Inferior parietal cortex (tissue), 1 donor: ENCODE measurements at regions not wholly inside any gene's neighbourhood (a gene's known extent, or its start where the extent isn't known, plus 50 kb on each side); places are given as distances from the start of the nearest gene placed in this dataset.
"Not testable (repeated sequence)": the region's sequence is repeated elsewhere in the genome, so short reads cannot be mapped to it uniquely, and the experiment has no call there.

ENCODE experiments used
- DNase-seq: peaks from one replicate; pipeline ENCODE4 v3.0.0-alpha.2; 2016; ENCODE audit errors: extremely low spot score

DNA sequence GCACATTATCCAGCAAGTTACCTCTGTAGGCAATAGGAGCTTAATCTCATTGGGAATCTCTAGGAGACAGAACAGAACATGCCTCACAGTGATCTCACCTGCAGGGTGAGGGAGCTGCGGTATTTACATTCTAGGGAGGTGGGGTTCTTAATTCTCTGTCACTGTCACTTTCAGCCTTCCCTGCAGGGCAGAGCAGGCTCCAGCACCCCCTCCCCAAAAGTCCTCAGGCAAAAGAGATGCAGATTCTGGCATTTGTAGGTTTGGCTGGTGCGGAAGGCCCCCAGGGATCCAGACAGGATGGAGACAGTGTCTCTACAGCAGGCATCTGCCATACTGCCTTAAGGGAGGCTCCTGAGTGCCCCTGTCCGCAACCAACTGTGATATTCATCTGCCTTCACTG, 166.4 kb upstream of the ATP6AP2 start:
- no peak for DNase-seq

- no peak for DNase-seq
Measured at GRCh38 chrX:40411340-40412111, 169.2 kb upstream of the ATP6AP2 start.

GRCh38 chrX:40410859-40411258, 169.9 kb upstream of the ATP6AP2 start:
- no peak for DNase-seq

DNA sequence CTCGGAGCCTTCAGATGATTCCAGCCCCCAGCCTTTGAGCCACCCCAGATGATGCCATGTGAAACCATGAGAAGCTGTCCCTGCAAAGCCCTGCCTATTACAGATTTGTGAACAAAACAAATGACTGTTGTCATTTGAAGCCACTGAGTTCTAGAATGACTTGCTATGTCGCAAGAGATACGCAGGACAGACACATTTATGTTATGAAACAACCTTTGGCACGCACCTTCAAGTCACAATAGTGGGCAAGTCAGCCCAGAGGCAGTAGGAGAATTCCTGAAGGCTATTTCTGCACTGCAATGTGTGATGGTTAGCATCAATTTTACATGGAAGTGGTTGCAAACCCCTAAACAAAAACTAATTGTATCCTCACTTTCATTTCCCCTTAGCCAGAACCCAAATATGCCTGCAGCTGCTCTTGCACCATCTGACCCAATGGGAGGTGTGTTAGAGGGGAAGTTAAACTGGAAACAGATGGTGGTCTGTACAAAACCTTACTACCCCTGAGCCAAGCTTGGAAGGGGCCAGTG, 174.4 kb upstream of the ATP6AP2 start:
- no peak for DNase-seq

- no peak for DNase-seq
Measured at GRCh38 chrX:40405399-40405798, 175.4 kb upstream of the ATP6AP2 start.

GRCh38 chrX:40403757-40404156, 177.0 kb upstream of the ATP6AP2 start:
- DNase-seq, result no peak

DNA sequence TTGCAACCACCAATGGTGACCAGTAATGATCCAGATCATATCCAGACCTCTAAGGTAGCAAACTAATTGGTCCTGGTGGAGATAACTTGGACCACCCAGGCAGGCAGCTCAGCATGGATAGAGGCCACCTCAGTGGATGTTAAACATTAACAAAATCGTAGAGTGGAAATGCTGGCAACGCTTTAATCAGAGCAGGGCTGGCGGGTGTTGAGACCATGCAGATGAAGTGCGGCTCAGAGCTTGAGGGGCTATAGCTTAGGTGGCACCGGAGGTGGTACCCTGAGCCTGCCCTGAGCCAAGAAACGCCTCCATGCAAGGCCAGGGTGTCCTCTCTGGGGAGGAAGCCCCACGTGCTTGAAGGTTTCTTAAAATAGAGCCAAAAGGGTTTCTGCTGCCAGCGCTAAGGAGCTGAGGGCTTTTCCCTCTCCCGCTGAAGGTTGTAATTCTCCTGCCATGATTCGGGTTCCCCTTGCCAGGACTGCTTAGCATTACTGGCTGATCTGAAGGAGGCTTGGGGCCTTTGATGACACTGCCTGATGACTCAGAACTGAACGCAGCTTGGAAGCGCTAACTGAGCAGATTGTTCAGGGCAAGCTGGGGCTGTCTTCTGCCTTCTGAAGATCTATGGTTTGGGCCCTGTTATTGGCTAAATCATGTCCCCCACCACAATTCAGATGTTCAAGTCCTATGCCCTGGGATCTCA, 177.8 kb upstream of the ATP6AP2 start:
- DNase-seq, result no peak

DNA sequence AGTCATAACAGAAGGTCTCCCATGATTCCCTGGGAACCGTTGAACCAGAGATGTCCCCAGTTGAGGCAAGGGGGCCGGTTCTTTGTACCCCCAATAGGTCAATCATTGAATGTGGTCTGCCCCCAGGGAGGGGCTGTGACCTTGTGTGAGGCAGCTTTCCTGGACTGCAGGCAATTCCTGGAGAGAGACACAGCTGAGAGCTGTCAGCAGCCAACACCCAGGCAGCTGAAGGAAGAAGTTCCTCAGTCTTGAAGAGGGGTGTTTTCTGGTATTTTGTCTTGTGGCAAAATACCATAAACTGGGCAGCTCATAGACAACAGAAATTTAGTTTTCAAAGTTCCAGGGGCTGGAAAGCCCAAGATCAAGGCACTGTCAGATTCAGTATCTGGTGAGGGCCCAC, 185.7 kb upstream of the ATP6AP2 start:
- no peak for DNase-seq

- no peak for DNase-seq
Measured at GRCh38 chrX:40394302-40394701, 186.5 kb upstream of the ATP6AP2 start.

GRCh38 chrX:40392599-40392998, 188.2 kb upstream of the ATP6AP2 start:
- DNase-seq, result peak; percentile 6

GRCh38 chrX:40391662-40392061, 189.1 kb upstream of the ATP6AP2 start:
- DNase-seq, result no peak

GRCh38 chrX:40389555-40389954, 191.2 kb upstream of the ATP6AP2 start:
- no peak for DNase-seq

DNA sequence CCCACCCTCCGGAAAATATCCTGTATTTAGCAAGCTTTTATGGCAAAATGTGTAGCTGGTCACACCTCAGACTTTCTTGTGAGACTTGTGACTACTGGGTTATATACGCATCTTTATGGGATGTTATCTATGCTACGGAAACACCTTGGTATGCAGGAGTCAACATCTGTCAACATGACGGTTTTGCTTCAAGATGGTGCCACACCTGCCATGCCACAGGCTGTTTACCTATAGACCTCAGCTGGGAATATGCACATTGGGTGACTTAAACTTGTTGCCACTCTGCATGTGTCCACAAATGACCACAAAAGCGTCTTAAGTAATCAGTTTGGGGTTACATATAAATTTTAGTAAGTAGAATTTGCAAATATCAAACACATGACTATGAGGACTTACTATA, 192.3 kb upstream of the ATP6AP2 start:
- no peak for DNase-seq

- not testable (repeated sequence) for DNase-seq
Measured at GRCh38 chrX:40387869-40388268, 192.9 kb upstream of the ATP6AP2 start.

DNA sequence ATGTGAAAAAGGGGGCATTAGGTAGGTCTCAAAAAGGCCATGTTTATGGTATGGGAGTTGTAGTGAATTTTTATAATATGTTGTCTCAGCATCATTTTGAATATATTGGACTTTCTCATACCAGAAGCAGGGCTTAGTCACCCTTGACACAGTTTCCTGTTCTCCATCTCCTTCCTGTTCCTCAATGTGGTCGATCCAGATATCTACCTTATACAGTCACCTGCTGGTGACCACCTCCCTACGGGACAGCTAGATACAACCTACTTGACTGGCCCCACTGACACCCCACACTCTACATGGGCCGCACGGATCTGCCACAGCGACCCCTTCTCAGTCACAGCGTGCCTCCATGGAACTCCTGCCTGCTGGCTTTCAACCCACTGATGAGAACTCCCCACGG, 193.5 kb upstream of the ATP6AP2 start:
- DNase-seq, result not testable (repeated sequence)

DNA sequence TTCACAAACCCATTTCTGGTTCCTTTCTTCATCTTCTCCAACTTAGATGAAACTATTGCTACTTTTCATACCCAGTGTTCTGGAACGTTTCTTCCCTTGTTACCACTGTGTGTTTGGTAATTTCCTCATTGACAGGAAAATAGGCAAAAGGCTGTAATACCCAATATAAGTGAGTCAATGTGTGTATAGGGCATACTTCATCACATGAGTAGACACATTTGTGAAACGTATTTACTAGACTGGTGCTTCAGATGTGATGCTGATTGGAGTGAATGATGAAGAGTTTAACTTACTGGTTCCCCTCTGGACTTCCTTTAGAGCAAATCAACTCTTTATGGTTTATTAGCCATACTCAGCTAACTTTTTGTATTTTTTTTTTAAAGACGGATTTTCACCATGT, 195.1 kb upstream of the ATP6AP2 start:
- DNase-seq, result no peak

DNA sequence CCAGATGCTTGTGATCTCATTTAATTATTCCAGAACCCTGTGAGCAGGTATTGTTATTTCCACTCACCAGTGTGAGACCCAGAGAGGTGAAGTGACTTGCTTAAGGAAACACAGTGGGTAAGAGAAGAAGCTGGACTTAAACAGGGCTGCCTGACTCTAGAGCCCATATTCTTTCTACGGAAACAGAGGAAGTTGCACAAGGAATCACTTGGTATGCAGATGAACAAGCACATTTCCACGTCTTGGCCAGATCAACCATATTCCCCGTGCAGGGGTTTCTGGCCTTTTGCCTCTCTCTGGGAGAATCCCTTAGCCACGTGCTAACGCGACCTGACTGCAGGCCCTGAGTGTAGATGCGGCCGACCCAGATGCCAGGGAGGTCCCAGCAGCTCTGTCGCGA, 195.5 kb upstream of the ATP6AP2 start:
- no peak for DNase-seq

- no peak for DNase-seq
Measured at GRCh38 chrX:40383969-40384368, 196.8 kb upstream of the ATP6AP2 start.

GRCh38 chrX:40383360-40383759, 197.4 kb upstream of the ATP6AP2 start:
- DNase-seq, result no peak

DNA sequence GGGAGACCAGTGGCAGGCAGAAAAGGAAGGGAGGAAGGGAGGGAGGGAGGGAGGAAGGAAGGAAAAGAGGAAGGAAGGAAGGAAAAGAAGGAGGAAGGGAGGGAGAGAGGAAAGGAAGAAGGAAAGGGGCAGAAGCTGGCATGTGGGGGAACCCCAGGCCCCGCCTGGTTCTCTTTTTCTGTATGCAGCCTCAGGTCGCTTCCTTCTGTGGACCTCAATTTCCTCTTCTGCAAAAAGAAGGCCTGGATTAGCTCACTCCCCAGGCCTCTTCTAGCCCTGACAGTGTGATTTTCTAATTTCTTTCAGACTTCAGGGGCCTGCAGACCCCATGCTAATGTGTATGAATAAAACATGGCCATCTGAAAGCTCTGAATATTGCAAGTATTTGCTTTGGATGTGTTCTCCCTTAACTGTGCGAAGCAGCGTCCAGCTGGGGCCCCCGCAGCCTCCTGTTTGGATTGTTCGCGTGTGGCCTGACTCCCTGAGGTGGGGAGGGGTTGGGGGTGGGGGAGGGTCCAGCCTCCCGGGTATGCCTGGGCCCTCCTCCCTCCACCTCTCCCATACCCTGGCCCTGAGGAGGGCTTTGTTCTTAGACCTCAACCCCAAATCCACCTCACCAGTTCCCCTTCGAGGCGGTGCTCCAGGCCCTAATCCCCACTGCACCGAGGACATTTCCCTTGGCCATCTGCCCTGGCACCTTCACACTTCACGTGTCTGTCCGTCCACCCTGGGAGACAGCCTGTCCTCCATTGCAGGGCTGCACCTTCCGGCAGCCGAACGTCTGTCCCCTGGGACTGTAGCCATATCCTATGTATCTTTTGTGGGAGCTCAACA, 199.9 kb upstream of the ATP6AP2 start:
- no peak for DNase-seq

DNA sequence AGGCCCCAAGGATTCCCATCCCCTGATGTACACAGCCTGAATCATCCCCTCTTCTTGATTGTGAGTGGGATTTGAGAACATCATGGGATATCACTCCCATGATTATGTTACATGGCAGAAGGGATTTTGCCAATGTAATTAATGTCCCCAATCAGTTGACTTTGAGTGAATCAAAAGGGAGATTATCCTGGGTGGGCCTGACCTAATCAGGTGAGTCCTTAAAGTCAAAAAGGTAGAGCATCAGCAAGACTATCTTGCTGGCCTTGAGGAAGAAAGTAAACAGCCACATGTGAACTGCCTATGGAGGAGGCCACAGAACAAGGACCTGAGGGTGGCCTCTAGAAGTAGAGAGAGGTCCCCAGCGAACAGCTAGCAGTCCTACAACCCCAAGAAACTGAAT, 203.1 kb upstream of the ATP6AP2 start:
- DNase-seq, result no peak

- no peak for DNase-seq
Measured at GRCh38 chrX:40374486-40374885, 206.3 kb upstream of the ATP6AP2 start.
